G401.6 (cell line): ENCODE measurements at regions not wholly inside any gene's neighbourhood (a gene's known extent, or its start where the extent isn't known, plus 50 kb on each side); places are given as distances from the start of the nearest gene placed in this dataset.

Experiments used
- FAIRE-seq: peaks from 2 replicates; lab custom pipeline; 2012; peaks lifted over from hg19 to GRCh38; lab: Jason Lieb, UNC

DNA sequence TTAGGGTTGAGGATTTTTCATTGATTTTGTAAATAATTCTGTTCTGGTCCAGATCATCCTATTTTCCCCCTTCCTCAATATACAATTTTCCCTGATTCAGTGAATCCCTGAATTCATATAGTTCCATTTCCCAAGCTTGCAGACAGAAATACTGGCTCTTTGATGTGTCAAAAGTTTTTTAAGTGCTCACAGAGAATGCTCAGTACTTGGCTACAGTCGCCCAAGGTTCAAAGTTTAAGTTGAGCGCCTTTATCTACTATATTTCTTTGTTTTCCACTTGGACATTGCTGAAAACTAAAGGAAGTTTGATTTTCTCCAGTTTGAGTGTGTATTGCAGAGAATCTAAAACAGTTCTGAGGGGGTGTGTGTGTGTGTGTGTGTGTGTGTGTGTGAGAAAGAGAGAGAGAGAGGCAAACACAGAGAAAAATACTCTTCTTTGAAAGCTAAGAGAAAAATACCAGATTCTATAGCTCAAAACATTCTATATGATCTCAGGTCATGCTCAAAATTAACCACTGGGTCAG, 136.2 kb upstream of the ACO1 start:
- no peak for FAIRE-seq

GRCh38 chr9:32251539-32251938, 132.9 kb upstream of the ACO1 start:
- peak; percentile 60 for FAIRE-seq

- FAIRE-seq: no peak
Observed at GRCh38 chr9:32253731-32254130, 130.7 kb upstream of the ACO1 start.

DNA sequence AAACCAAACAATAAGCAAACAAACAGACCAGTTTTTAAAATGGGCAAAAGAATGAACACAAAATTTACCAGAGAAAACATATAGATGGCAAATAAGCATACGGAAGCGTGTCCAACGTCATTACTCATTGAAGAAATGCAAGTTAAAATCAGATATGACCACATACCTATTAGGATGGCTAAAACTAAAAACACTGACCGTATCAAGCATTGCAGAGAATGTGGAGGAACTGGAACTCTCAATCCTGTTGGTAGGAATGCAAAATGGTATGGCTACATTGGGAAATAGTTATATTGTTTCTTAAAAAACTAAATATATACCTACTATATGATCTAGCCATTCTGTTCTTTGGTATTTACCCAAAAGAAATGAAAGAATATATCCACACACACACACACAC, 129.4 kb upstream of the ACO1 start:
- no peak for FAIRE-seq

GRCh38 chr9:32258482-32258881, 126.0 kb upstream of the ACO1 start:
- no peak for FAIRE-seq

DNA sequence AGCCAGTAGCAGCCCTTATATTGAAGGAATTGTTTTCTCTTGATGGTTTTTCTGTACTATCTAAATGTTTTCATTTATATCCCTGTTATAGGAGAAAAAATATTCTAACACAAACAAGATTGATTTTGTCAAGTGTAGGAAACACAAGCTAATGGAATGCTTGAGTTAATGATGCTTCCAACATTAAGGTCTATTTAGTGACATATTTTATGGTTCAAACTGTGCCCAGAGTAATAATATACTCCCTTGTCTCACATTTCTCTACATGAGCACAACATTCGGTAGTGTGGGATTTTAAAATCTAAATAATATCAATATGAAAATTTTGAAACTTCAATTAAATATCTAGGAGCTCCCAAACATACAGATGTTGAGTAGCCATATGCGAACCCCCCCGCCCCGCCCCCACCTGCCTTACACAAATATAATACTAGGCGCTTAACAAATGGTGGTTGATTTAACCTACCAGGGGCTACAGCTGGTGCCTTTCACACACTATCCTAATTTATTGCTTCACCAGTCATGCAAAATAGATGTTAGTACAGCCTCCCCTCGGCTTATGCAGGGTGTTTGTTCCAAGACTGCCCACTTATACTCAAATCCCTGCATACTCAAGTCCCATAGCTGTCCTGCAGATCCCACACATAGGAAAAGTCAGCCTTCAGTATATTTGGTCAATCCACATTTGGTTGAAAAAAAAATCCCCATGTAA, 124.1 kb upstream of the ACO1 start:
- no peak for FAIRE-seq

DNA sequence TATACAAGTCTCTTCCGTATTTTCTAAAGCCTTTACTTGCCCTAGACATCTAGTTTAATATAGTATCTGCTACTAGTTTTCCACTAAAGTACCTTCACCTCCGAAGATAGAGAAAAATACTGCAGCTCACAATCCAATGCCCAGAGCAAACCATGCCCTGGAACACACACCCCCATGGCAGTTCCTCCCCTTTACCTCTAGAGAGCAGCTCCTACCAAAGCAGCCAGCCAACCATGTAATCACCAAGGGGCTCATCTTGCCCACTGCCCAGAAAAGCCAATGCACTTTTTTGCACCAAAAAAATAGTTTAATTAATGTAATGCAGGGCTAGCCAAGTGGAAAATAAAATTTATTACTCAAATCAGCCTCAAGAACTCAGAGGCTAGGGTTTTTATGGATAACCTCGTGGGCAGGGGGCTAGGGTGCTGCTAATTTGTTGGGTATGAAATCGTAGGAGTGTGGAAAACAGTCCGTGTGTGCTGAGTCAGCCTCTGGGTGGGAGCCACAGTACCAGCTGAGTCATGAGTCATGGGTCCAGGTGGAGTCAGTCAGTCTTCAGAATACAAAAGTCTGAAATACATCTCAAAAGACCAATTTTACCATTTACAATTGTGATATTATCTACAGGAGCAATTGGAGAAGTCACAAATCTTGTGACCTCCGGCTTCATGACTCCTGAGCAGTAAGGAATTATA, 120.1 kb upstream of the ACO1 start:
- FAIRE-seq: no peak

DNA sequence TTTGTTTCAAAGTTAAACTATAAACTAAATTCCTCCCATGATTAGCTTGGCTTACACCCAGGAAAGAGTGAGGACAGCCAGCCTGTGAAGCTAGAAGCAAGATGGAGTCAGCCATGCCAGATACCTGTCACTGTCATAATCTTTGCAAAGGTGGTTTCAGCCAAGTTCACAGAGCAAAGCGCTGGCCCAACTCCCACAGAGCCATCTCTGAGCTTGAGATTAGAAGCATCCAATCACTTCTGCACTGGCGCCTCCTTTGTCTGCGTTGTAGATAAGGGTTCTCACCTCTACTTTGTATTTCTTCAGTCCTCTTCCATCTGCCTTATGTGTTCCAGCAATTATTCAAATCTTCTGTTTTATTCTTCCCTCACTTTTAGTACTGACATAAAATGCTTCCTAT, 119.4 kb upstream of the ACO1 start:
- FAIRE-seq: no peak

GRCh38 chr9:32278991-32279390, 105.5 kb upstream of the ACO1 start:
- FAIRE-seq: no peak

- no peak for FAIRE-seq
Observed at GRCh38 chr9:32289756-32290155, 94.7 kb upstream of the ACO1 start.

- FAIRE-seq: no peak
Observed at GRCh38 chr9:32291370-32291769, 93.1 kb upstream of the ACO1 start.

DNA sequence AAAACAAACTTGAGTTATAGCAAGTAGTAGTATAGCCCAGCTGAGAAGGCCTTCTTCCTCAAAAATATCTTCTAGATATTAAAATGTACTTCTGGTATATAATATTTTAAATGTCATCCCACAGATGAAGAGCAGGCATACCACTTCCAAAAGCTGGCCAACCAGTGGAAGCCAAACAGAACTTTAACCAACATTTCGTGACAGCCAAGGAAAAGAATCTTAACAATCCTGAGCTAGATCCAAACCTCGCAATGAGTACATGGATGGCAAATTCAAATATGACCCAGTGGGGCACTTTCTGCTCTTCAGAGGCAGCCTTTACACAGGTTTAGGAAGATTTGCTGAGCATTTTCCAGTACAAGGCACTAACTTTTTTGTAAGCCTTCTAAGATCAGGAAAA, 91.8 kb upstream of the ACO1 start:
- no peak for FAIRE-seq

DNA sequence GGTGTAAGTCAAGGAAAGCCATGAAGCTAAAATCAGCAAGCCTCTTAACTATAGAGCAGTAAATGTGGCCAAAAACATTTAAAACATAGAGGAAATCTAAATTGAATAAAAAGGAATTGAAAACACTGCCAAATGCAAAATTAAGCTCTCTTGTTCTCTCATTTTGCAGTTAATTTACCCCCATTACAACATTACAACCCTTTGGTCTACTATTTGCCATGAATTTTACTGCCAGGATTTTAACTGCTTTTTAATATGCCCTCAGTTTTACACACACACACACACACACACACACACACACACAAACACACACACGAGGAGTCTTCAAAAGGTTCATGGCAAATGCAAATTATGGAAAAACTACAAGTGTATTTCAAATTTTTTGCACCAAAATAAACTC, 91.4 kb upstream of the ACO1 start:
- no peak for FAIRE-seq

DNA sequence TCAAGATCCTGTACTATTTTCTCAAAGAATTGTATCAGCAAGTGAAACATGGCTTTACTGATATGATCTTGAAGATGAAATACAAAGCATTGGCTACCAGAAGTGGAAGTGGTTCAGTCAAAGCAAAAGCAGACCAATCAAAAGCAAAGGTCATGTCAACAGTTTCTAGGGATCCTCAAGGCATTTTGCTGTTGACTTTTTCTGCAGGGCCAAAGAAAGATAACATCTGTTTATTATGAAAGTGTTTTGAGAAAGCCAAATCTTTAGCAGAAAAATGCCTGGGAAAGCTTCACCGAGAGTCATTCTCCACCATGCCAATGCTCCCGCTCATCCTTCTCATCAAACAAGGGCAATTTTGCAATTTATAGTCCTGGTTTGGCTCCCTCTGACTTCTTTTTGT, 90.3 kb upstream of the ACO1 start:
- FAIRE-seq: no peak

DNA sequence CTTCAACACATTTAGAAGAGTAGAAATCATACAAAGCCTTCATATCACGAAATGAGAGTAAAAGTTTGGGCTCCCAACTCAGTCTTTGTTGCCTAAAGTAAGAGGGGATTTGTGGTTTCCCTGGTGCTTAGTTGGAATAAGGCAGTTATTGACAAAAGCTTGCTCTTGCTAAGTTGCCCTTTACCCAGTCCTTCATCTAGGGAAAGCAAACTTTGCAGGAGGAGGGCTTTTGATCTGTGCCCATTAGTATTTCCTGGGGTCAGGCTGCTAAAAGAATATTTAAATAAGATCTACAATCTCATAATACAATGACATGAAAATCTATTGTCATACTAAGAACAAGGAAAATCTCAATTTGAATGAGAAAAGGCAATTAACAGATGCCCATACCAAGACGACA, 84.1 kb upstream of the ACO1 start:
- no peak for FAIRE-seq

DNA sequence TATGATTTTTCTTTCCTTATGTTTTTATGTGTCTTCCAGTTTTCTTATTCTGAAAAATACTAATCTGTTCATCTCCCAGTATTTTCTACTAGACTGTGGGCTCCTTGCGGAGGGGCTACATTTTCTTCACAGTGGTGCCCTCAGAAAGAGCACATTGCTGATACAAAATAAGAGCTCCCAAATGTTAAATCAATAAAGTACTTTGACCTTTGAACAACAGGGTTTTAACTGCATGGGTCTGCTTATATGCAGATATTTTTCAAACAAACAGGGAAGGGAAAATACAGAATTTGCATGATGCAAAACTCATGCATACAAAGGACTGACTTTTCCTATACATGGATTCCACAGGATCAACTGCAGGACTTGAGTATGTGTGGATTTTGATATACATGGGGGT, 79.9 kb upstream of the ACO1 start:
- no peak for FAIRE-seq

DNA sequence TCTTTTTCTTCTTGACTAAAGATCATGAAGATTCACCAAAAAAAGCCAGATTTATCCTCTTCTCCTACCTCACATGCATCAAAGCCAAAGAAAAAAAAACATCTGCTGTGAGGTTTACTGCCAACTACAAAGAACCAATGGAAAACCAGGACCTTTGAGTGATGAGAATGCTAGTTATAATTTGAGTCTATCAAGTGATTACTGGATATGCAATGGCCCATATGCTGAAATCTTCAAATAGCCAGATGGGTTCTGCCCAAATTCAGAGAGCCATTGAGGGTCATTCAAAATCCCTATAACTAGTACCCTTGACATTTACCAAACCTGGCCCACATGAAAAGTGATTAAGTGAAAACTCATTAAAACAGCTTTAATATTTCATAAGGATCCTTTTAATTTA, 78.4 kb upstream of the ACO1 start:
- no peak for FAIRE-seq

DNA sequence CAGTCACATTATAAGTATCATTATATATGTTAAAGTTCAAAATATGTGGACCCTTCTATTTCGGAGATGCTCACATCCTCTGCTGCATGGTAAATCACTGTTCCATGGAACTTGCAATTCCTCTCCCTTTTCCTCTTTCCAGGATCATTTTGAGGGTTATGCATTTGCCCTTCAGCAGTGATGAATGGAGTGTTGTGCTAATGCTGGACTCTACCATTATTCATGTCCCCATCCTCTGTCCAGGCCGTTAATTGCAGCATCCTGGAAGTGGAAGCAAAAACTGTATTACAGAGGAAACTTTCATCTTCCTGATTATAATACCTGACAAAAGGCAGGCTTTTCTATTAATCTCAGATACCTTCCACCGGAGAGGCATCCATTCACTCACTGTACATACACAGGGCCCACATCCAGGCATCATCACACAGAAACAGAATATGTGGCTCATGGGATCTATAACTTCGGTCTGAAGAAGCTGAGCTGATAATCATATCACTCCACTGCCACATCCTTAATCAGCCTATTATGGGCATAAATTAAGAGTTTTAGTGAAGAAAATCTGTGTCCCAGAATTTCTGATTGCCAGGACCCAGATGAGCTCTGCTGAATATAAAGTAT, 65.0 kb upstream of the ACO1 start:
- FAIRE-seq: no peak

DNA sequence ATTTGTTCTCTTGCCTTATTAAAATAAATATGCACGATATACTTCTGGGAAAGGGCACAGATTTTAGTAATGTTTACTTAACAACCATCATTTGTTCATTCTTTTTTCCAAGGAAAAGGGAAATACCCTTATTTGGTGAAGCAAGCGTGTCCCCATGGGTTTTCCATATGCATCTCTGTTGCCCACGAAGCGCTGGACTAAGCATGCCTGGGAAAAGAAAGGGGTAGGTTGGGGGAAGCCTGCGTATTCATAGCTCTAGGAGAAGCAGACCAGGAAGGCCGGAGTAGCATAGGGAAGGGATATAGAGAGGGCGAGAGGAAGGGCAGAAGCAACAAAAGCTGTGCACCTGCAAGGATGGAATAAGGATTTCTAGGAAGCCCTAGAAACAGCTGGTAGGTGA, 61.8 kb upstream of the ACO1 start:
- FAIRE-seq: no peak

GRCh38 chr9:32326146-32326545, 58.3 kb upstream of the ACO1 start:
- no peak for FAIRE-seq

DNA sequence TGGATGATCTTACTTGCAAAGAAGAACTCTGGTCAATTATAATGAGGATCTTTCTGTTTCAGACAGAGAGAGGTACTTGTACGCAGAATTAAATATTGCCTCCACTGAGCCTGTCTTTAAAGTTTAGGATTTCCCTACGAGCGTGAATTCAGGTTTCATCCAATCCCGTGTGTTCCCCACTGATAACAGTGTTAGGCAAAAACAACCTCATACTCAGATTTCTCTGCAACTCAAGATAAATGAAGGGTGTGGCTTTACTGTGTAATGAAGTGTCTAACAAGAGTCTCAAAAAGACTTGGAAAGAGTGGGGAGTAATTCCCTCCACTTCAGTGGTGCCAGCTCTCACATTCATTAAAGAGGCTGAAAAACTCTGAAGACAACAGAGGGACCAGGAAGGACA, 53.2 kb upstream of the ACO1 start:
- no peak for FAIRE-seq

GRCh38 chr9:32334112-32334511, 50.3 kb upstream of the ACO1 start:
- FAIRE-seq: no peak
